SK-N-MC (cell line): ENCODE measurements at regions not wholly inside any gene's neighbourhood (a gene's known extent, or its start where the extent isn't known, plus 50 kb on each side); places are given as distances from the start of the nearest gene placed in this dataset.

Experiments
- EZH2 ChIP-seq: fragments of 200-600 bp; sonication (generic); IDR thresholded peaks from one replicate; pipeline ENCODE4 v1.6.1; 2017; ENCODE audit warnings: antibody characterized with exemption
- POLR2AphosphoS5 ChIP-seq: IDR thresholded peaks from 2 replicates; pipeline ENCODE4 v1.6.1; 2012; ENCODE audit warnings: mild to moderate bottlenecking, low read depth, low read length, borderline replicate concordance

GRCh38 chr4:3708103-3708510 is 58.1 kb upstream of the ADRA2C start:
- TF ChIP-seq EZH2 (no peak), POLR2AphosphoS5 (no peak)
